ENCODE measurements at regions not wholly inside any gene's neighbourhood (a gene's known extent, or its start where the extent isn't known, plus 50 kb on each side); places are given as distances from the start of the nearest gene placed in this dataset.

DNA sequence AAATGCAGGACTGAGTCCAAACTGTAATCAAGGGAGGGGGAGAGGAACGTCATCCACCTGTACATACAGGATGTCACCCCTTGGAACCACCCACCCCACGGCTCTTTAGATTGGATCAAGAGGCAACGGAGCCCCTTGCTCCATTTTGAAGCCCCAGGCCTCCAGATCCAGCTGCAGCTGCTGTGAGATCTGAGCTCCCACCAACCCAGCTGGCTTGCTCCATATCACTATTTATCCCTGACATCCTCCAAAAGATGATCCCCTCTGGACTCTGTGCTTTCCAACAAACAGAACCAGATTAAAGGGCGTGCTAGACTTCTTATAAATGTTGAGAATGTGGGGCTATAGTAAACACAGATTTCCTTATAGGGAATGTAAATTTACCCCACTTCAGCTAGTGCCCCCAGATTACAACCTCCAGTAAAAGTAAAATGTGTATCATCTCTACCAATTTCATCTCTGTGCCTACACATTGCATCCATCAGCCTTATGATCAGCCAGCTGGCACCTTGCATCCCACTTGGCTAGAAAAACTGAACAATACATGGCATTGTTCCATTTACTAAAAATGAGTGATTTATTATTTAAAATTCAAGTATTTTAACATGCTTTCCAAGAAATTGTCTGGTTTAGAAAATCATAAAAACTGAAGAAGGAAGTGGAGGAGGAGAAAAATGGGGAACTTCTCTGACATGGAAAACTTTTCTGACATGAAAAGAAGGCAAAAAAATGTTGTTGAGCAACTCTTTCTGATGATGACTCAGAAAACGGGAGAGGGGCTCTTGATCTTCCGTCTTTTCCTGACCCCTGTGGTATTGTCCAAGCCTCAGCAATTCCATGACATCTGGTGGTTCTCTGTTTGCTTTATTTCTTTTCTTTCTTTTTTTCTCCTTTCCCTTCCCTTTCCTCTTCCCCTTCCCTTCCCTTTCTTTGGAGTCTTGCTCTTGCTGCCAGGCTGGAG, 262.6 kb upstream of the THUMPD2 start:
- TF ChIP-seq, protein P1, sequence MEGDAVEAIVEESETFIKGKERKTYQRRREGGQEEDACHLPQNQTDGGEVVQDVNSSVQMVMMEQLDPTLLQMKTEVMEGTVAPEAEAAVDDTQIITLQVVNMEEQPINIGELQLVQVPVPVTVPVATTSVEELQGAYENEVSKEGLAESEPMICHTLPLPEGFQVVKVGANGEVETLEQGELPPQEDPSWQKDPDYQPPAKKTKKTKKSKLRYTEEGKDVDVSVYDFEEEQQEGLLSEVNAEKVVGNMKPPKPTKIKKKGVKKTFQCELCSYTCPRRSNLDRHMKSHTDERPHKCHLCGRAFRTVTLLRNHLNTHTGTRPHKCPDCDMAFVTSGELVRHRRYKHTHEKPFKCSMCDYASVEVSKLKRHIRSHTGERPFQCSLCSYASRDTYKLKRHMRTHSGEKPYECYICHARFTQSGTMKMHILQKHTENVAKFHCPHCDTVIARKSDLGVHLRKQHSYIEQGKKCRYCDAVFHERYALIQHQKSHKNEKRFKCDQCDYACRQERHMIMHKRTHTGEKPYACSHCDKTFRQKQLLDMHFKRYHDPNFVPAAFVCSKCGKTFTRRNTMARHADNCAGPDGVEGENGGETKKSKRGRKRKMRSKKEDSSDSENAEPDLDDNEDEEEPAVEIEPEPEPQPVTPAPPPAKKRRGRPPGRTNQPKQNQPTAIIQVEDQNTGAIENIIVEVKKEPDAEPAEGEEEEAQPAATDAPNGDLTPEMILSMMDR (IDR thresholded peaks at IDR 0.05): no peak
- TF ChIP-seq EP300 (IDR thresholded peaks at IDR 0.05) (peak in 1 of 2 donors; percentile 47), POLR2A (IDR thresholded peaks at IDR 0.05) (no peak)
